HG03571 (cell line): ENCODE measurements at regions not wholly inside any gene's neighbourhood (a gene's known extent, or its start where the extent isn't known, plus 50 kb on each side); places are given as distances from the start of the nearest gene placed in this dataset.
"Not testable (repeated sequence)": the region's sequence is repeated elsewhere in the genome, so short reads cannot be mapped to it uniquely, and the experiment has no call there.

Experiments used
- ATAC-seq: cut with Tn5 transposase; IDR thresholded peaks from one replicate; pipeline ENCODE4 v1.9.1; 2021; ENCODE audit not compliant: unreplicated experiment

- not testable (repeated sequence) for ATAC-seq
Observed at GRCh38 chr5:112026879-112027278, 269.9 kb upstream of the NREP start.

- peak; percentile 68 for ATAC-seq
Observed at GRCh38 chr5:112025757-112026156, 268.8 kb upstream of the NREP start.

- no peak for ATAC-seq
Observed at GRCh38 chr5:112024769-112025168, 267.8 kb upstream of the NREP start.

GRCh38 chr5:112024221-112024620 lies 267.2 kb upstream of the NREP start:
- no peak for ATAC-seq

DNA sequence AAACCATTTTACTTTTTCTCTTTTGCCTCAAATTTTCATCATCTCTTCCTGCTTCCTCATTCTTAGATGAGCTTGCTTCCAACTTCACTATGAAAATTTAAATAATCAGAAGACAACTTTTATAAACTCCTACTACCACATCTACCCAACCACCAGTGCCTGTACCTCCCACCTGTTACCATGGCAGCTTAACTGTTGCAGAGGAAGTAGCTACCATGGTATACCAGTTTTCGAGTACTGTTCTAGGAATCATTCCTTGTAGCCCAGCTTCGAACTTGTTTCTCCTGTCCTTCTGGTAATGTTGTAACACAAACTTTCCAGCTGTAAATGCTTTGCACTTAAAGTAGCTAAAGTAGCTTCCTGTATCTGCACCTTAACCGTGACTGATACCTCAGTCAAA lies 266.8 kb upstream of the NREP start:
- ATAC-seq = no peak

DNA sequence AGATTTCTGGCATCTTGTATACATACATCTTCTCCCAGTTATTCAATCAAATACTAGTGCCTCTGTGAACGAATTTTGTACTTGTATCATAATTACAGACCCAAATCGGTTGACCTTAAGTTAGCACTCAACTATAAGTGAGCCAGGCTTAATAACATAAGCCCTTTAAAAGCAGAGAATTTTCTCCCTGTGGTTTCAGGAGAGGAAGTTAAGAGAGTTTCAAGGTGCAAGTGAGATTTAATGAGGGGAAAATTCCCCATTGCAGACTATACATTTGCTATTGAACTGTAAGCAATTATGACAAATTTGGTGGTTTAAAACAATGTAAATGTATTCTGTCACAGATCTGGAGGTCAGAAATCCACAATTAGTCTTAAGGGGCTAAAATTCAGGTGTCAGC lies 261.9 kb upstream of the NREP start:
- ATAC-seq = no peak

DNA sequence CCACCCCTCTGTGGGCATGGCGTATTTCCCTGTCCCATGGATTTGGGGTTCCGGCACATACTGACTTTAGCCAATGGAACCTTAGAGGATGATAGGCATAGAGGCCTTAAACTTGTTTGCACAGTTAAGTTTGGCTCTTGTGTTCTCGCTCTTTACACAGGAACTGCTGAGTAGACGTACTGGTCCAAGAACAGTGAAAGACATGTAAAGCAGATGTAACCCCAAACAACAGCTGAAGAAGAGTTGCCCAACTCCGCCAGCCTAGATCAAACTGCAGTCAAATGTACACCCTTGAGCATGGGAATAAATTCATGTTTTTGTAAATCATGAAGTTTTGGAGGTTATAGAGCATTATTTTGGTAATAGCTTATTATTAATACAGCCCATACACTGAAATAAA lies 260.0 kb upstream of the NREP start:
- no peak for ATAC-seq

DNA sequence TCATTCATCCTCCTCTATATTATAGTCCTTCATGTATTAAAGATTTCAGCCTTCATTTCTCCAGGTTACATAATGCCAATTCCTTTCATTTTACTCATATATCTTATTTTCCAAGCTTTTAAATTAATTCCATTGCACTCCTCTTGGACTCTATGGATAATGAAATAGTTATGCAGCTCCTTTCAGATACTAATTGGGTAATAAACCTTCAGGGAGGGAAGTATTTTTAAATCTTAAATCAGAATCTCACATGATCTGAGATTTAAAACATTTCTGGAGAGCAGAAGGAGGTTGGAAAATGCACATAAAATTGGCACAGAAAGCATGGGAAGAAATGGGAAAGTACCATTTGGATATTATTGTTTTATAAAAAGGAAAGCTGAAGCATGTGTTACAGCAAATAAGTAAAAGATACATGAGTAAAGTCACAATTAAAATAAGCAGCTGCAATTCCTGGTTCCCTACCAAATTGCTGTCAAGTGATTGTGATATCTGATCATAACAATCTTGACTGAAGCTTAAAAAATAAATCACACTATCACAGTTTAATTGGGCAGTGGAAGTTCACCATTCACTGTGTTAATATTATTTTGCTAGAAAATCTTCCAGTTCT lies 257.9 kb upstream of the NREP start:
- ATAC-seq = no peak

DNA sequence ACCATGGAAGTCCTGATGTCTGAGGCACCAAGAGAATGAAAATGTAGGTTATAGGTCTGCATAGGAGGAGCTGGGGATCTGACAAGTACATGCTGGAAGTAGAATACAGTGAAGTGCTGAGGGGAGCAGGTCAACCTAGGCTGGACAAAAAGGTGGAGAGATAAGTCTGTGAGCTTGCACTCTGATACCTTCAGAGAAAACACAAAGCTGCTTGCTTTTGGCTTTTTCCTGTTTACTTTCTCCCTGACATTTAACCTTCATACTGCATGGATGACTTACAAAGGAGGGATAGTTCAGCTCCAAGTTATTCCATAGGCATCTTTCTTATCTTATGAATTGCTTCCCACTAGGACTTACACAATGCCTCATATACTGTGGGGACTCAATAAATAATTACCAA lies 256.7 kb upstream of the NREP start:
- no peak for ATAC-seq

- ATAC-seq = no peak
Observed at GRCh38 chr5:112012104-112012503, 255.1 kb upstream of the NREP start.

GRCh38 chr5:112010475-112010874 lies 253.5 kb upstream of the NREP start:
- ATAC-seq = no peak

GRCh38 chr5:112006721-112007120 lies 249.7 kb upstream of the NREP start:
- no peak for ATAC-seq

DNA sequence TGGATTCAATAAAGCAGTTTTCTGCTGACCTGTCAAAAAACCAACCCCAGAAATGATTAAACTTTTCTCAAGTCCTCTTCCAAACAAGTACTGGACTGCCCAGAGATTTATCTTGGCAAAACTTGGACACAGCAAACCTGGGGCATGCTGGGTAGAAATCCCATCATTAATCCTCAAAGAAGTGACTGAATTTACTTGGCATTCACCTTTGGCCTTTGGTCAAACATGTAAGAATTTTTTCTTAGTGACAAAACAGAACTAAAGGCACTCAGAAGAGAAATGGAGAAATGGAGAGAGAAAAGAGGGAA lies 248.6 kb upstream of the NREP start:
- no peak for ATAC-seq

GRCh38 chr5:112004867-112005622 lies 248.1 kb upstream of the NREP start:
- peak; percentile 56 for ATAC-seq

- no peak for ATAC-seq
Observed at GRCh38 chr5:112002376-112002775, 245.4 kb upstream of the NREP start.

- ATAC-seq = no peak
Observed at GRCh38 chr5:111999286-111999685, 242.3 kb upstream of the NREP start.

DNA sequence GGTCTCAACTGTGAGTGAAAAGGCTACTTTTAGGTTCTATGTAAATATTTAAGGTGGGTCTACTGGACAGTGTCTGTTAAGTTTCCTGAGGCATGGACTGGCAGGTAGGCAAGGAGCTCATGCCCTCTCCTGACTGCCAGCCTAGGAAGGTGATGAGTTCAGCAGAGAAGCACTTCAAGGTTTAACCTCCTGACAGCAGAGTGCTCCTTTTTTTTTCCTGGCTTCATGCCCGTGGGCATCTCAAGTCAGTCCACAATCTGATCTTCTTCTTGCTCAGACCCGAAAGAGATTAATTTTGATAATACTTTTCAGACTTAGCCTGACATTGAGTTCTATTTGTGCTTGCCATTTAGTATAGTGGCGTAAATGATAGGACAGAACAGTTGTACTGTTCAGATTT lies 241.9 kb upstream of the NREP start:
- no peak for ATAC-seq

DNA sequence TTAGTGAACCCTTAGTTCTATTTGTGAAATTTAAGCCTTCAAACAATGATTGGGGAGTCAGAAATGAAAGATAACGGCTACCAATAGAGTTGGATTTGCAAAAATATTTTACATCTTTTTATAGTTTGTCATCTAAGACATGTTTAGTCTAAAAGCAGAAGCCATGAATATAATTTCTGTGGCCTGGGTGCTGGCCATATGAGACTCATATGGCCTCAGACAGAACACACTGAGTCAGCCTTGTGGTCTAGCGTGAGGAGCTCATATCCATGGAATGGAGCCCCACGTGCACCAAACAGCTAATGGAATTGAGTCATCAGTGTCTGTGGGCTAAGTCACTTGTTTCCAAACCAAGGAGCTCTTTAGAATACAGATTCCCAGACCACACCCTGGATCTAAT lies 240.7 kb upstream of the NREP start:
- ATAC-seq = no peak

GRCh38 chr5:111997308-111997707 lies 240.3 kb upstream of the NREP start:
- no peak for ATAC-seq

- no peak for ATAC-seq
Observed at GRCh38 chr5:111996574-111996973, 239.6 kb upstream of the NREP start.

DNA sequence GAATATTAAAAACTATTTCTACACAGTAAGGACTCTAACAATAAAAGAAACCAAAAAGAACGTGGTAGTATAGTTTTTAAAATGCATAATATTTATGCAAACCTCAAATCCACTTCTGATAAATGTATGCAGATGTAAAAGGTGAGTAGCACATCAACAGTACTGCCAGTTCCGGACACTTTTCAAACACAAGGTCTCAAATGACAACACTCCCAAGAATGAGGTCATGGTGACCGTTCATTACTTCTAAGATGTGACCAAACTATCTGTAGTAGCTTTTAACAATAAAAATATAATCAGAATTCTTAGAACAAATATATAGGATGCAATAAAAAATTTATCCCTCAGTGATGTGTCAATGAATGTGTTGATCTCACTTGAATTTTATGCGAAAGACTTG lies 238.7 kb upstream of the NREP start:
- no peak for ATAC-seq

DNA sequence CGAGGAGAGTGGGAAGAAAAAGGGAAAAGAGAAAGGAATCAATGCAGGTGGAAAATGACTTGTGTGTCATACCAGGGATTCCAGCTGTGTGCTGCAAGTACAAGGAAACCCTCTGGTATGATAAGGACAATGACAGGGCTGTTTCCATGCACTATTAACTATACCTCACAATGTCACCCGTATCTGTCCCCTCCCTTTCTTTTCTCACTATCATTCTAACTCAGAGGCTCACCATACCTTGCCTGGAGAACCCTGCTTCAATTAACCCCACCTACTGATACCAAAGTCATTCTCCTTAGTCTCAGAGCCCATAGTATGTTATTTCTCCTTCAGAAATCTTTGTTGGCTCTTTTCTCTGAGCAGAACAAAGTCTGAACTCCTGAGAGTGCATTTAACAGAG lies 236.2 kb upstream of the NREP start:
- ATAC-seq = no peak

GRCh38 chr5:111984044-111984443 lies 227.1 kb upstream of the NREP start:
- ATAC-seq = no peak
